DND-41 (cell line): ENCODE measurements at regions not wholly inside any gene's neighbourhood (a gene's known extent, or its start where the extent isn't known, plus 50 kb on each side); places are given as distances from the start of the nearest gene placed in this dataset.

Source experiments
- CTCF ChIP-seq: IDR thresholded peaks from 2 replicates; pipeline ENCODE4 v1.5.1; 2012; ENCODE audit warnings: borderline replicate concordance, low read length, moderate library complexity, mild to moderate bottlenecking; ENCODE audit not compliant: poor library complexity, severe bottlenecking; ENCODE audit errors: extremely low read depth
- EZH2 ChIP-seq: IDR thresholded peaks from 3 replicates; pipeline ENCODE4 v1.6.1; 2012; ENCODE audit warnings: borderline replicate concordance, low read depth, mild to moderate bottlenecking, moderate library complexity, low read length, inconsistent platforms; ENCODE audit not compliant: severe bottlenecking

GRCh38 chr12:116482179-116482578, 77.0 kb upstream of the MAP1LC3B2 start:
- TF ChIP-seq CTCF (no peak), EZH2 (no peak)
